ENCODE measurements at regions not wholly inside any gene's neighbourhood (a gene's known extent, or its start where the extent isn't known, plus 50 kb on each side); places are given as distances from the start of the nearest gene placed in this dataset.

DNA sequence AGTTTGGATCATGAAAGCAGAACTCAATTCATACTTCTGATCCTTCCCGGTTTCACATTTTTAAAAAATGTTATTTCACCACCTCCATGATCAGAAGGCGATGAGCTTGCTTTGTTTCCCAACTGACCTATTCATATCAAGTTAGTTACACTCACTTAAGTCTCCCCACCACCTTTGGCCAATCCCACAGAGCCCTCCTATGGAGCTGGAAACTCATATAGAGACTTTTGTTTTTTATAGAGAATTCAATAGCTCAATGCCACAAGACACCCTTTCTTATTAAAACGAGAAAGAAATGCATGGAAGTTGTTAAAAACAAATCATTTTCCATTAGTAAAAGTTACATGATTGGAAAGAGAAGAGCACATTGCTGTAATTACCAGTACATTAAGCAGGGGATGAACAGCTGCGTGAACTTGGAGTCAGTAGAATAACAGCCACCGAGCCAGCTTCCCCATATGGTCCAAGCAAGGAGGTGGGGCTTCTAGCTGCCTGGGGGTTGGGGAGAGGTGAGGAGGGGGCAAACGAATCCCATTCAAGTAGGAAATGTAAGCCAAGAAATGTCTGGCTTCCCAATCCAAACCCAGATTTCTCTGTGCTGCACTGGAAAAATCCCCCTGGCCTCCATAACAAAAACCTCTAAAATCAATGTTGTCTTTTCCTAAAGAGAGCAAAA lies 614.5 kb downstream of the IRS1 start:
- peaks cover 0 to 3% (median 0%) of the 10 kb centered on the region in 5 donors for H3K9me3 Mint-ChIP-seq
- no peaks in the 10 kb centered on the region for H3K4me1 ChIP-seq (ENCODE audit: insufficient read depth, low read length)
- POLR2A ChIA-PET, result no interaction called here
- no peak for DNase-seq
- H3K36me3 Mint-ChIP-seq, result no peaks in the 10 kb centered on the region
- peaks cover 2 to 8% of the 10 kb centered on the region in 2 donors for H3K27me3 Mint-ChIP-seq
- no peak overlapping the region for H3K27ac Mint-ChIP-seq
- H3K36me3 ChIP-seq (ENCODE audit: insufficient read depth, low read length), result no peaks in the 10 kb centered on the region
- H3K4me1 Mint-ChIP-seq, result no peaks in the 10 kb centered on the region
- no peak overlapping the region for H3K27ac ChIP-seq (ENCODE audit: low read depth, low read length)
- H3K4me3 Mint-ChIP-seq, result no peak overlapping the region
- H3K9me3 ChIP-seq (ENCODE audit: low read length), result no peaks in the 10 kb centered on the region
- no peaks in the 10 kb centered on the region for H3K27me3 ChIP-seq (ENCODE audit: insufficient read depth, low read length, poor library complexity, severe bottlenecking)
- CTCF ChIA-PET, result no interaction called here
- no peak overlapping the region for H3K4me3 ChIP-seq (ENCODE audit: low read length)

DNA sequence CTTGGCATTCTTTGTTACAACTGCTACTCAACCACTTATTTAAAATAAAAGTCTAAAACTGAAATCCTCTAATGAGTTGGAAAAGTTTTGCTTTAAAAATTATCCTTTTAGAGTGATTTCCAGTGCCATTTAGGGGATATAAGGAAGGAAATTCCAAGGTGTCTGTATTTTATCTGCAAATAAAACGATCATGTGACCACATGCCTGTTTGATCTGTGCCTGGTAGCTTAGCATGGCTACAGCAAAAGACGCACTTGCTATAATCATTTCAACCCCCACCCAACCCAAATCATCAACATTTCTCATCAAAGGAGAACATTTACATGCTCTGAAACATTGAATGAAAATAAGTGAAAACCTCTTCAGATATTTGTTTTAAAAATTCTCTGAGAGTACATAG lies 615.1 kb downstream of the IRS1 start:
- no peak overlapping the region for H3K4me3 Mint-ChIP-seq
- no peaks in the 10 kb centered on the region for H3K27me3 ChIP-seq (ENCODE audit: insufficient read depth, low read length, poor library complexity, severe bottlenecking)
- peaks cover 0 to 3% (median 0%) of the 10 kb centered on the region in 5 donors for H3K9me3 Mint-ChIP-seq
- no peaks in the 10 kb centered on the region for H3K36me3 ChIP-seq (ENCODE audit: insufficient read depth, low read length)
- no peaks in the 10 kb centered on the region for H3K4me1 ChIP-seq (ENCODE audit: insufficient read depth, low read length)
- H3K4me3 ChIP-seq (ENCODE audit: low read length), result no peak overlapping the region
- no peak overlapping the region for H3K27ac ChIP-seq (ENCODE audit: low read depth, low read length)
- H3K36me3 Mint-ChIP-seq, result no peaks in the 10 kb centered on the region
- POLR2A ChIA-PET, result no interaction called here
- H3K27ac Mint-ChIP-seq, result no peak overlapping the region
- no peaks in the 10 kb centered on the region for H3K4me1 Mint-ChIP-seq
- CTCF ChIA-PET, result no interaction called here
- no peaks in the 10 kb centered on the region for H3K9me3 ChIP-seq (ENCODE audit: low read length)
- DNase-seq, result no peak
- H3K27me3 Mint-ChIP-seq, result peaks cover 2 to 8% of the 10 kb centered on the region in 2 donors

DNA sequence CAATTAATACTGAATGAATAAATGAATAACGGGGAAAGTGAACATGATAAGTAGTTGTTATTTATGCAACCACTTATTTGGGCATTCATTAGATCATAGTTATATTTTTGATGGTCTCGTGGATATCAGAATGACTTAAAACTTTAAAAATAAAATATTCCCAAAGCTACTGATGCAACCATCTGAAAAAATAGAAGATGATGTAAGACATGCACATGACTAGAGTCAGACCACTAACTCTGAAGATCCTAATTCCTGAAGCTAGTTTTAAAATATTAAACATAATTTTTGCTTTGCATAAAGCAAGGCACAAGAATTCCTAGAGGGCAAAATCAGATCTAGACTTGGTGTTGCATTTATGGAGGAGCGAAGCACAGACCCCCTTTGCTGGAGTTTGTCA lies 616.1 kb downstream of the IRS1 start:
- Histone ChIP-seq H3K4me1 (ENCODE audit: insufficient read depth, low read length) (no peaks in the 10 kb centered on the region), H3K9me3 (ENCODE audit: low read length) (no peaks in the 10 kb centered on the region), H3K36me3 (ENCODE audit: insufficient read depth, low read length) (no peaks in the 10 kb centered on the region), H3K27ac (ENCODE audit: low read depth, low read length) (no peak overlapping the region), H3K27me3 (ENCODE audit: insufficient read depth, low read length, poor library complexity, severe bottlenecking) (no peaks in the 10 kb centered on the region), H3K4me3 (ENCODE audit: low read length) (no peak overlapping the region)
- no peaks in the 10 kb centered on the region for H3K36me3 Mint-ChIP-seq
- peaks cover 2 to 8% of the 10 kb centered on the region in 2 donors for H3K27me3 Mint-ChIP-seq
- no peak overlapping the region for H3K27ac Mint-ChIP-seq
- POLR2A ChIA-PET, result no interaction called here
- H3K4me1 Mint-ChIP-seq, result no peaks in the 10 kb centered on the region
- no peak for DNase-seq
- CTCF ChIA-PET, result no interaction called here
- no peak overlapping the region for H3K4me3 Mint-ChIP-seq
- H3K9me3 Mint-ChIP-seq, result peaks cover 4 to 8% (median 5%) of the 10 kb centered on the region in 5 donors

DNA sequence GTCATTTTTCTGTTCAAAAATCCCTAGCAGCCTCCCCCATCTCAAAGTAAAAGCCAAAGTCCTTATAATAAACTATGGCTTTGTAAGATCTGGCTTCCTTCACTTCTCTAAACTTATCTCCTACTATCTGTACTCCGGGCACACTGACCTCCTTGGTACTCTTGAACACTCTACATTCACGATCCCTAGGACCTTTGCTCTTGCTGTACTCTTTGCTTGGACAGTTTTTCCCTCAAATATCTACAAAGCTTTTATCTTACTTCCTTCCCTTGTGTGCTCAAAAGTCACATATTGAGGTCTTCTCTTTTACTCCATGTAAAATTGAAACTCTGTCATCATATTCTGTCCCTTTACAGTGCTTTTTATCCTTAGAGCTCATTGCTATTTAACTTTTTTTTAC lies 616.6 kb downstream of the IRS1 start:
- no peak overlapping the region for H3K27ac ChIP-seq (ENCODE audit: low read depth, low read length)
- H3K4me3 Mint-ChIP-seq, result no peak overlapping the region
- H3K27me3 ChIP-seq (ENCODE audit: insufficient read depth, low read length, poor library complexity, severe bottlenecking), result no peaks in the 10 kb centered on the region
- DNase-seq, result no peak
- peaks cover 5 to 13% (median 9%) of the 10 kb centered on the region in 5 donors for H3K9me3 Mint-ChIP-seq
- H3K4me1 Mint-ChIP-seq, result no peaks in the 10 kb centered on the region
- no peaks in the 10 kb centered on the region for H3K36me3 ChIP-seq (ENCODE audit: insufficient read depth, low read length)
- CTCF ChIA-PET, result no interaction called here
- POLR2A ChIA-PET, result no interaction called here
- H3K27me3 Mint-ChIP-seq, result peaks cover 2 to 8% of the 10 kb centered on the region in 2 donors
- no peaks in the 10 kb centered on the region for H3K36me3 Mint-ChIP-seq
- no peak overlapping the region for H3K27ac Mint-ChIP-seq
- H3K9me3 ChIP-seq (ENCODE audit: low read length), result no peaks in the 10 kb centered on the region
- H3K4me1 ChIP-seq (ENCODE audit: insufficient read depth, low read length), result no peaks in the 10 kb centered on the region
- no peak overlapping the region for H3K4me3 ChIP-seq (ENCODE audit: low read length)

DNA sequence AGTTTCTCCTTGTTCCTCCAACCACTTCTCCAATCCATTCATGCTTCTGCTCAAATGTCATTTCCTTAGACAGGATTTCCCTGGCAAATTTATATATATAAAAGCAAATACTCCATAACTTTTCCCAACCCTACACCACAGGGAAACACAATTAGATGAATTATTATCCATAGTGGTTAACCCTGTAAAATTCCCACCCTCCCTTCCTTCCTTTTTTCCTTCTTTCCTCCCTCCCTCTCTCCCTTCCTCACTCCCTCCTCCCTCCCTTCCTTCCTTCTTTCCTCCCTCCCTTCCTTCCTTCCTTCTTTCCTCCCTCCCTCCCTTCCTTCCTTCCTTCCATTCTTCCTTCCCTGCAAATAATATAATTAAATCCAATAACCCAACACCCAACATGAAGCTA lies 617.7 kb downstream of the IRS1 start:
- Mint-ChIP-seq H3K36me3 (no peaks in the 10 kb centered on the region), H3K4me1 (no peaks in the 10 kb centered on the region), H3K27ac (no peak overlapping the region), H3K4me3 (no peak overlapping the region), H3K9me3 (peaks cover 5 to 18% (median 14%) of the 10 kb centered on the region in 5 donors), H3K27me3 (peaks cover 2 to 8% of the 10 kb centered on the region in 2 donors)
- Histone ChIP-seq H3K4me1 (ENCODE audit: insufficient read depth, low read length) (no peaks in the 10 kb centered on the region), H3K4me3 (ENCODE audit: low read length) (no peak overlapping the region), H3K36me3 (ENCODE audit: insufficient read depth, low read length) (no peaks in the 10 kb centered on the region), H3K9me3 (ENCODE audit: low read length) (no peaks in the 10 kb centered on the region), H3K27ac (ENCODE audit: low read depth, low read length) (no peak overlapping the region), H3K27me3 (ENCODE audit: insufficient read depth, low read length, poor library complexity, severe bottlenecking) (no peaks in the 10 kb centered on the region)
- ChIA-PET CTCF (no interaction called here), POLR2A (no interaction called here)
- DNase-seq, result no peak

DNA sequence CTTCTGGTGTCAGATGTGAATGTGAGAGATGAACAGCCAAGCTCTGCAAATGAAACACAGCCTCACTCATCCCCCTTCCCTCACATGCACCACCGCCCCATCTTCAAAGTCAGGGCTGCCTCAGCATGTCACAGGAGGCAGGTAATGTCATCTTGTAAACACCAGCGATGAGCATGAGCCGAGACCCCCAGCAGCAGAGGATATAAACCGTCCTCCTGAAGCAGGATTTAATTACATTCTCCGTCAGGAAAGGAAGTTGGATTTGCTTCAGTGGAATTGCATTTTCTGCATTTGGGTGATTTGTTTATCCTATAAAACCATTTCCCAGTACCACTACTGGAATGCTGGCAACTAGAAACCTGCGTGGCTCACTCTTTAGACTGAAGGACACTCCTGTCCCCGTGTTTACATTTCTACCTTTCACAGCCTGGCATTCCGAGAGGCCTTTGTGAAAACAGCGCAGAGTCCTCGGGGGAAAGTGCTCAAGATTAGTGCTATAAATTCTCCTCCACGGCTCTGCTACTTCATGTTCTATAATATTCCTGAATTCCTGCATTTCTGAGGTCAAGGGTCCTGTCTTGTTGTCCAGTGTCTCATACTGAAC lies 619.2 kb downstream of the IRS1 start:
- Mint-ChIP-seq H3K4me3 (no peak overlapping the region), H3K9me3 (peaks cover 2 to 21% (median 14%) of the 10 kb centered on the region in 5 donors), H3K27me3 (peaks cover 5% of the 10 kb centered on the region in 2 donors), H3K27ac (no peak overlapping the region), H3K4me1 (no peaks in the 10 kb centered on the region), H3K36me3 (no peaks in the 10 kb centered on the region)
- Histone ChIP-seq H3K9me3 (ENCODE audit: low read length) (no peaks in the 10 kb centered on the region), H3K27me3 (ENCODE audit: insufficient read depth, low read length, poor library complexity, severe bottlenecking) (no peaks in the 10 kb centered on the region), H3K4me3 (ENCODE audit: low read length) (no peak overlapping the region), H3K27ac (ENCODE audit: low read depth, low read length) (no peak overlapping the region), H3K36me3 (ENCODE audit: insufficient read depth, low read length) (no peaks in the 10 kb centered on the region), H3K4me1 (ENCODE audit: insufficient read depth, low read length) (no peaks in the 10 kb centered on the region)
- no peak for DNase-seq
- ChIA-PET POLR2A (no interaction called here), CTCF (no interaction called here)

DNA sequence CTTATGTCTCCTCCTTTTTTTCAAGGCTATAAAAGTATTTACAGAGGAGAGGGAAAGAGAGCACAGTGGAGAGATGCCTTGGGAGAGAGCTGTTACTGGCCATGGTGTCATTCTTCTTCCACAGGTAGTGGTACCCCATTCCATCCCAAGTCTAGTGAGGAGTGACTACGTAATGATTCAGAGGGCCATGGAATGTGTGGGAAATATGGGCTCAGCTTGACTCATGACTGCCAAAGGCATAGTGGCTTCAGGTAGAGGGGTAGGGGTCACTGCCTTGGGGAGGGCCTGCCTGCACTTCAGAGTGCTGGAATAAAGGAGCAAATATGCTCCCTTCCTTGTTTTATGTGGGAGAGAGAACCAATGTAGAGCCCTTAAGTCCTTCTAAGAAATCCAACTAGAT lies 620.6 kb downstream of the IRS1 start:
- Mint-ChIP-seq H3K4me3 (no peak overlapping the region), H3K27ac (no peak overlapping the region), H3K27me3 (peaks cover 5% of the 10 kb centered on the region in 2 donors), H3K4me1 (no peaks in the 10 kb centered on the region), H3K9me3 (peaks cover 2 to 21% (median 16%) of the 10 kb centered on the region in 5 donors), H3K36me3 (no peaks in the 10 kb centered on the region)
- no peaks in the 10 kb centered on the region for H3K9me3 ChIP-seq (ENCODE audit: low read length)
- ChIA-PET CTCF (no interaction called here), POLR2A (no interaction called here)
- no peak overlapping the region for H3K27ac ChIP-seq (ENCODE audit: low read depth, low read length)
- no peak for DNase-seq
- H3K4me1 ChIP-seq (ENCODE audit: insufficient read depth, low read length), result no peaks in the 10 kb centered on the region
- H3K36me3 ChIP-seq (ENCODE audit: insufficient read depth, low read length), result no peaks in the 10 kb centered on the region
- H3K27me3 ChIP-seq (ENCODE audit: insufficient read depth, low read length, poor library complexity, severe bottlenecking), result no peaks in the 10 kb centered on the region
- H3K4me3 ChIP-seq (ENCODE audit: low read length), result no peak overlapping the region

DNA sequence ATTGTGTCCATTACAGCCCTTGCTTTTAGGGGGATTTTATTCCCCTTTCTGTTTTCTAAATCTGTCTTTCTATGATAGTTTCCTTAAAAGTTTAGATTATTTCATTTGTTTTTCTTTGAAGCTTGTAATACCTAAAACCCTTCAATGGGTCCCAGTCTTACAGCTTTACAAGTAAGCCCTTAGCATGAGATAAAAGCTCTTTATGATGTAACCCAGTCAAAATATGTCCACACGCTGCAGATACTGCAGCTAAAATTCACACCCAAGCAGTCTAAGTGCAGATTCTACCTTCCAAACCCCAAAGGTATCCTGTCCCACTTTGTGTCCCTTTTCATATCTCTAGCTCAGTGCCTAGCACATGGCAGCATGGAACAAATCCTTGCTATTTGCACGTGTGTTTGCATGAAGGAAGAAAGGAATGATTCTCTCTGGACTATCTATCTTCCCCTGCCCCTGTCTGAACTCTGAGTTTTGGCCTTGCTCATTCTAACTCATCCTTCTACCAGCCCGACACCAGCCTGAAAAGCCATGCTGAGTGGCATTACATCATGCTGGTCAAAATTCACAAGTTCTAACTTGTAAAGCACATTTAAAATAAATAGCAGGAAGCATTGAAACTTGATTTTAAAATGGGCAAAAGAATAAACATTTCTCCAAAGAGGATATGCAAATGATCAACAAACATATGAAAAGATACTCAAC lies 623.2 kb downstream of the IRS1 start:
- Mint-ChIP-seq H3K4me3 (no peak overlapping the region), H3K4me1 (no peaks in the 10 kb centered on the region), H3K9me3 (peaks cover 2 to 21% (median 16%) of the 10 kb centered on the region in 5 donors), H3K36me3 (no peaks in the 10 kb centered on the region), H3K27me3 (peaks cover 0 to 4% of the 10 kb centered on the region in 2 donors), H3K27ac (no peak overlapping the region)
- H3K27me3 ChIP-seq (ENCODE audit: insufficient read depth, low read length, poor library complexity, severe bottlenecking), result no peaks in the 10 kb centered on the region
- no peaks in the 10 kb centered on the region for H3K36me3 ChIP-seq (ENCODE audit: insufficient read depth, low read length)
- no peak overlapping the region for H3K4me3 ChIP-seq (ENCODE audit: low read length)
- no peak overlapping the region for H3K27ac ChIP-seq (ENCODE audit: low read depth, low read length)
- no peaks in the 10 kb centered on the region for H3K4me1 ChIP-seq (ENCODE audit: insufficient read depth, low read length)
- ChIA-PET POLR2A (no interaction called here), CTCF (no interaction called here)
- no peak for DNase-seq
- H3K9me3 ChIP-seq (ENCODE audit: low read length), result no peaks in the 10 kb centered on the region

Data from CD8-positive, alpha-beta memory T cell (primary cell).